Mesenchymal stem cell (in vitro differentiated cells and primary cell): ENCODE measurements at regions not wholly inside any gene's neighbourhood (a gene's known extent, or its start where the extent isn't known, plus 50 kb on each side); places are given as distances from the start of the nearest gene placed in this dataset.

ENCODE experiments used
- DNase-seq: peaks from one replicate; pipeline ENCODE4 v3.0.0-alpha.2; 2013
- H2AFZ ChIP-seq: one replicate; pipeline ENCODE4 v1.6.1; 2013; ENCODE audit warnings: low read depth, mild to moderate bottlenecking, control low read depth, inconsistent platforms, low read length, moderate library complexity
- H2AK5ac ChIP-seq: 2 replicates; pipeline ENCODE4 v1.6.1; 2013; ENCODE audit warnings: low read length, moderate library complexity, mild to moderate bottlenecking, inconsistent platforms; ENCODE audit not compliant: severe bottlenecking
- H2BK120ac ChIP-seq: one replicate; pipeline ENCODE4 v1.6.1; 2013; ENCODE audit warnings: low read depth, mild to moderate bottlenecking, inconsistent platforms, low read length, moderate library complexity
- H2BK12ac ChIP-seq, 2 experiments: one replicate each; pipeline ENCODE4 v1.6.1; 2013; ENCODE audit warnings: inconsistent platforms in 2 of 2, low read length in 2 of 2, mild to moderate bottlenecking in 2 of 2, moderate library complexity in 2 of 2, control low read depth in 1 of 2
- H2BK15ac ChIP-seq: one replicate; pipeline ENCODE4 v1.6.1; 2013; ENCODE audit warnings: mild to moderate bottlenecking, low read depth, inconsistent platforms; ENCODE audit not compliant: poor library complexity, severe bottlenecking
- H2BK5ac ChIP-seq: 2 replicates; pipeline ENCODE4 v1.6.1; 2013; ENCODE audit warnings: low read depth, mild to moderate bottlenecking, low read length, control low read depth, inconsistent platforms; ENCODE audit not compliant: poor library complexity, severe bottlenecking
- H3K14ac ChIP-seq, 2 experiments: one replicate each; pipeline ENCODE4 v1.6.1; 2013; ENCODE audit warnings: inconsistent platforms in 2 of 2, low read length in 2 of 2, control low read depth in 1 of 2, mild to moderate bottlenecking in 1 of 2, moderate library complexity in 1 of 2
- H3K18ac ChIP-seq, 2 experiments: one replicate each; pipeline ENCODE4 v1.6.1; 2013; ENCODE audit warnings: inconsistent platforms in 2 of 2, low read length in 2 of 2, control low read depth in 1 of 2, low read depth in 1 of 2, mild to moderate bottlenecking in 1 of 2
- H3K23ac ChIP-seq, 2 experiments: one replicate each; pipeline ENCODE4 v1.6.1; 2013; ENCODE audit warnings: inconsistent platforms in 2 of 2, low read length in 2 of 2, mild to moderate bottlenecking in 2 of 2, moderate library complexity in 2 of 2, control low read depth in 1 of 2
- H3K27ac ChIP-seq: 2 replicates; pipeline ENCODE4 v1.5.1; 2013; ENCODE audit warnings: mild to moderate bottlenecking, moderate library complexity, low read length, control low read depth, inconsistent platforms; ENCODE audit not compliant: poor library complexity, severe bottlenecking
- H3K27me3 ChIP-seq, 2 experiments: 2 replicates each; pipeline versions ENCODE4 v1.6.1 to v1.7.0; 2013; ENCODE audit warnings: low read length in 2 of 2, mild to moderate bottlenecking in 2 of 2, moderate library complexity in 2 of 2, control low read depth in 1 of 2, inconsistent platforms in 1 of 2; ENCODE audit not compliant: control insufficient read depth in 1 of 2, insufficient read depth in 1 of 2
- H3K36me3 ChIP-seq, 2 experiments: 2 replicates each; pipeline versions ENCODE4 v1.6.1 to v1.7.0; 2013; ENCODE audit warnings: low read length in 2 of 2, control low read depth in 1 of 2, inconsistent platforms in 1 of 2, low read depth in 1 of 2, mild to moderate bottlenecking in 1 of 2; ENCODE audit not compliant: insufficient read depth in 2 of 2, control insufficient read depth in 1 of 2
- H3K4ac ChIP-seq, 2 experiments: one replicate each; pipeline ENCODE4 v1.6.1; 2013; ENCODE audit warnings: inconsistent platforms in 2 of 2, low read length in 2 of 2, mild to moderate bottlenecking in 2 of 2, moderate library complexity in 2 of 2, control low read depth in 1 of 2, low read depth in 1 of 2
- H3K4me1 ChIP-seq: 2 replicates; pipeline ENCODE4 v1.6.1; 2013; ENCODE audit warnings: low read depth, low read length, control low read depth; ENCODE audit not compliant: control insufficient read depth, insufficient read depth
- H3K4me2 ChIP-seq: 2 replicates; pipeline ENCODE4 v1.6.1; 2013; ENCODE audit warnings: low read length, mild to moderate bottlenecking, inconsistent platforms; ENCODE audit not compliant: poor library complexity, severe bottlenecking
- H3K4me3 ChIP-seq, 2 experiments: 2 replicates each; pipeline versions ENCODE4 v1.5.1 to v1.7.0; 2013; ENCODE audit warnings: low read length in 2 of 2, mild to moderate bottlenecking in 2 of 2, control low read depth in 1 of 2, low read depth in 1 of 2; ENCODE audit not compliant: insufficient read depth in 1 of 2
- H3K79me1 ChIP-seq: replicated peaks from 2 replicates; pipeline ENCODE4 v1.6.1; 2013; ENCODE audit warnings: mild to moderate bottlenecking, control low read depth, low read length, inconsistent platforms; ENCODE audit not compliant: poor library complexity, severe bottlenecking
- H3K9ac ChIP-seq: 2 replicates; pipeline ENCODE4 v1.7.0; 2013; ENCODE audit warnings: mild to moderate bottlenecking, low read length, moderate library complexity
- H3K9me3 ChIP-seq: 2 replicates; pipeline ENCODE4 v1.7.0; 2013; ENCODE audit warnings: mild to moderate bottlenecking, low read length; ENCODE audit not compliant: control insufficient read depth
- H4K8ac ChIP-seq: one replicate; pipeline ENCODE4 v1.6.1; 2013; ENCODE audit warnings: inconsistent platforms, mild to moderate bottlenecking, low read length, moderate library complexity
- H4K91ac ChIP-seq: one replicate; pipeline ENCODE4 v1.6.1; 2013; ENCODE audit warnings: mild to moderate bottlenecking, low read length, inconsistent platforms
- WGBS: methylation state at CpG from one replicate; pipeline ENCODE4 v1.1.7; 2013; ENCODE audit warnings: mixed read lengths; 5-methylcytosine and 5-hydroxymethylcytosine counted together

DNA sequence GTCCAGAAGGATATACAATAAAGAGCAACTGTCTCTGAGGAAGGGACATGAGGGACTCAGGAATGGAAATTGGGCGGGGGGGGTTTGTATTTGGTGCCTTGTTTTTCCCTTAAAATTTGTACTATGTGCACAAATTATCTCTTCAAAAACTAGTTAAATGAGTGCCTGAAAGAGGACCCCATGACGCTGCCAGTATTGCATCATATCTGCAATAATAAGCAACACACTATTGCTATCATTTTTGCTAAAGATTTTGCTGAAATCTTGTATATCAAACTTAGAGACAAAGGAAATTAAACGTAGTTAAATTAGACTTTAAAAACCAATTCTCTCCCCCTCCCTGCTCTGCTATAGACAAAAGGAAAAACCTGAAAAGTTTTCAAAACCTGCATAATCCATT lies 89.7 kb upstream of the SLC30A5 start:
- Histone ChIP-seq H3K4me3 (no peak overlapping the region), H3K9me3 (no peaks in the 10 kb centered on the region), H3K27me3 (peaks cover 3 to 5% of the 10 kb centered on the region in 2 experiments), H4K91ac (no peak overlapping the region), H3K9ac (no peak overlapping the region), H3K4me1 (no peaks in the 10 kb centered on the region), H3K27ac (no peak overlapping the region), H3K18ac (no peak overlapping the region), H2AFZ (no peak overlapping the region), H3K23ac (no peak overlapping the region), H3K4ac (no peak overlapping the region), H2BK12ac (no peak overlapping the region), H3K79me1 (no peaks in the 10 kb centered on the region), H3K36me3 (no peaks in the 10 kb centered on the region), H3K14ac (no peak overlapping the region), H4K8ac (no peak overlapping the region), H2BK5ac (no peak overlapping the region), H2BK15ac (no peak overlapping the region), H2AK5ac (no peak overlapping the region), H2BK120ac (no peak overlapping the region), H3K4me2 (no peak overlapping the region)
- no peak for DNase-seq
- 93% methylated on average over 1 of the region's 3 CpGs for WGBS

DNA sequence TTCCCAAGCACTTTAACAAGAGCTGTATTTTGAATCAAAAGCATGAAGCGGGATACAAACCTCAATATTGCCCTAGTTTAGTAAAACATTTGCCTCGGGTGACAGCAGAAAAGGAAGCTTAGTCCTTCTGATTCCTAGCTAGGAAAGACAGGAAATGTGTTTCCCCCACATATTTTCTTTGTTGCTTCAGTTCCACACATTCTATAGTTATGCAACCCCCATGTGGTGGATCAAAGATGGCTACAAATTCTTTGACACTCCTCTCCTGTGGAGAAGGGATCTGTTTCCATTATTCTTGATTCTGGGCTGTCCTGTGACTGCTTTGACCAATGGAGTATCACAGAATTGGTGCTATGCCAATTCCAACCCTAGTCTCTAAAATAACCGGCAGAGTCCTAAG lies 89.1 kb upstream of the SLC30A5 start:
- no peak overlapping the region for H3K4me2 ChIP-seq
- H3K18ac ChIP-seq: no peak overlapping the region
- no peaks in the 10 kb centered on the region for H3K36me3 ChIP-seq
- H3K14ac ChIP-seq: no peak overlapping the region
- WGBS: 96% methylated on average over 3 of the region's 3 CpGs
- no peak overlapping the region for H2BK5ac ChIP-seq
- DNase-seq: no peak
- H4K8ac ChIP-seq: no peak overlapping the region
- H3K9ac ChIP-seq: no peak overlapping the region
- H2BK15ac ChIP-seq: no peak overlapping the region
- no peak overlapping the region for H3K23ac ChIP-seq
- H3K27me3 ChIP-seq: peaks cover 3 to 5% of the 10 kb centered on the region in 2 experiments
- no peak overlapping the region for H3K27ac ChIP-seq
- H2BK120ac ChIP-seq: no peak overlapping the region
- no peak overlapping the region for H4K91ac ChIP-seq
- no peak overlapping the region for H2BK12ac ChIP-seq
- H3K4me1 ChIP-seq: no peaks in the 10 kb centered on the region
- H3K79me1 ChIP-seq: no peaks in the 10 kb centered on the region
- no peaks in the 10 kb centered on the region for H3K9me3 ChIP-seq
- H2AK5ac ChIP-seq: no peak overlapping the region
- no peak overlapping the region for H2AFZ ChIP-seq
- H3K4ac ChIP-seq: no peak overlapping the region
- no peak overlapping the region for H3K4me3 ChIP-seq

DNA sequence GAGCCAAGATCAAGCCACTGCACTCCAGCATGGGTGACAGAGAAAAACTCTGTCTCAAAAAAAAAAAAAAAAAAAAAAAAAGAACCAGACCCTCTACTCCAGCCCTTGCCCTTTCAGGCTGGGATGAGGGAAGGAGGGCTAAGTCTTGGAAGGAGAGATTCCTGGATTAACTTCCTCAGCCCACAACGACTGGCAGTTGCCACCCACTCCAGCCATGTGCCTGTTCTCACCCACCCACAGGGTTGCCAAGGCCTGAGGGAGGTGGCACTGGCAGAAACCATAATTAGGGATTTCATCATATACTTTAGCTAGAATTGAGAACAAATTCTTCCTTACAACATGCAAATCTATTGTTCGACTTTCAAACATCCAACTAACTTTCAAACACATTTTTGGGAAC lies 87.8 kb upstream of the SLC30A5 start:
- no peak overlapping the region for H3K9ac ChIP-seq
- no peak overlapping the region for H2AFZ ChIP-seq
- no peak overlapping the region for H3K27ac ChIP-seq
- no peak overlapping the region for H4K91ac ChIP-seq
- no peak overlapping the region for H2BK12ac ChIP-seq
- peaks cover under 1% of the 10 kb centered on the region for H3K4me1 ChIP-seq
- no peak overlapping the region for H3K4me2 ChIP-seq
- H3K9me3 ChIP-seq: no peaks in the 10 kb centered on the region
- DNase-seq: no peak
- no peak overlapping the region for H2BK15ac ChIP-seq
- no peak overlapping the region for H2BK120ac ChIP-seq
- H2BK5ac ChIP-seq: no peak overlapping the region
- H3K14ac ChIP-seq: no peak overlapping the region
- H3K4ac ChIP-seq: no peak overlapping the region
- H4K8ac ChIP-seq: no peak overlapping the region
- H3K36me3 ChIP-seq: no peaks in the 10 kb centered on the region
- H3K79me1 ChIP-seq: no peaks in the 10 kb centered on the region
- H2AK5ac ChIP-seq: no peak overlapping the region
- no peak overlapping the region for H3K18ac ChIP-seq
- no peak overlapping the region for H3K23ac ChIP-seq
- H3K27me3 ChIP-seq: peaks cover 3 to 5% of the 10 kb centered on the region in 2 experiments
- H3K4me3 ChIP-seq: no peak overlapping the region
- 90% methylated on average over 2 of the region's 2 CpGs for WGBS

DNA sequence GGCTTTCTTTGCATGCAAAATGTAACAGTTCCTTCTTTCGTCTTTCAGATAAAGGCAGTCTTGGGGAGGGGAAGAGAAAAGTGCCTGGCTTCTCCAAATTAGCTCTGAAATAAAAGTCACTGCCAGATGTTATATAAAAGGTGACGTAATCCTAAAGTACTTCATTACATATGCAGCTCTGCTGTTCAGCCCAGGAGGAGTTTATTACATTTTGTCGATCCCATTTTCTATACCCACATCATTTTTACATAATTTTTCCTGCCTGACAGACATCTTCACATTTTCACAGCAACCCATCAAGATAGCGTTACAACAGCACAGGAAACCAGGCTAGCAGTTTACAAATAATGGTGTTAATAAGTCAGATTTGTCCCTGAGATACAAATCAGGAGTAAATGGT lies 86.7 kb upstream of the SLC30A5 start:
- H3K4me3 ChIP-seq: no peak overlapping the region
- WGBS: 87% methylated on average over 4 of the region's 4 CpGs
- no peak overlapping the region for H3K23ac ChIP-seq
- H3K9ac ChIP-seq: peak overlapping the region; percentile 10
- H3K79me1 ChIP-seq: no peaks in the 10 kb centered on the region
- H2BK5ac ChIP-seq: no peak overlapping the region
- H2BK120ac ChIP-seq: no peak overlapping the region
- no peak overlapping the region for H3K27ac ChIP-seq
- H2AK5ac ChIP-seq: no peak overlapping the region
- H4K91ac ChIP-seq: no peak overlapping the region
- H2AFZ ChIP-seq: no peak overlapping the region
- no peak overlapping the region for H3K14ac ChIP-seq
- peaks cover 4% of the 10 kb centered on the region for H3K4me1 ChIP-seq
- no peak for DNase-seq
- H3K18ac ChIP-seq: no peak overlapping the region
- no peak overlapping the region for H3K4ac ChIP-seq
- H4K8ac ChIP-seq: no peak overlapping the region
- H2BK12ac ChIP-seq: no peak overlapping the region
- no peaks in the 10 kb centered on the region for H3K9me3 ChIP-seq
- no peak overlapping the region for H2BK15ac ChIP-seq
- no peak overlapping the region for H3K4me2 ChIP-seq
- no peaks in the 10 kb centered on the region for H3K36me3 ChIP-seq
- peaks cover 3 to 5% of the 10 kb centered on the region in 2 experiments for H3K27me3 ChIP-seq
